Hepatocyte (in vitro differentiated cells): ENCODE measurements at regions not wholly inside any gene's neighbourhood (a gene's known extent, or its start where the extent isn't known, plus 50 kb on each side); places are given as distances from the start of the nearest gene placed in this dataset.

Experiments
- EZH2phosphoT487 ChIP-seq: fragments of 200-600 bp; sonication (generic); IDR thresholded peaks from one replicate; pipeline ENCODE4 v1.6.1; 2018; ENCODE audit warnings: antibody characterized with exemption, mild to moderate bottlenecking, low read depth, moderate library complexity; ENCODE audit not compliant: unreplicated experiment, severe bottlenecking
- TF ChIP-seq, protein P1 (sequence below): fragments of 200-600 bp; sonication (generic); IDR thresholded peaks from 2 replicates; pipeline ENCODE4 v1.5.1; 2016; ENCODE audit warnings: antibody characterized with exemption, mild to moderate bottlenecking; ENCODE audit not compliant: poor library complexity

DNA sequence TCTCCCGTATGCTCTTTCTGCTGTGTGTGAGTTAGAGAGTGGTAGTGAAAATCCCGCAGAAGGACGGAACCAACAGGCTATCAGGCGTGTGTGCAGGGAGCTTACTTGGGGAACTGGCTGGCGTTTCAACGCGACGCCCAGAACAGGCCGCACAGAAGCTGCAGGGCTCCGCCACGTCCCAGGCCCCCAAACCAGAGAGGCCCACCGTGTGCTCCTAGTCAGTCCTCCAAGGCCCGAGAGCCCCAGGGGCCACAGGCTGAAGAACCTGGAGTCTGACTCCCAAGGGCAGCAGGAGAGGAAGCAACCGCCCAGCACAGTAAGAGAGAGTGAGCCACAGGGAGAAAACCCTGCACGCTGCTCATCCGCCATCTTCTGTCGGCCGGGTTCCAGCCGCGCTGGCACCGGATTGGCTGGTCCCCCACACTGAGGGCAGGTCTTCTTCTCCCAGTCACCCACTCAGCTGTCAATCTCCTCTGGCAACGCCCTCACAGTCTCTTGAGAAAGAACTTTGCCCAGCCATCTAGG is 730.6 kb upstream of the VSTM2A start:
- TF ChIP-seq, protein P1, sequence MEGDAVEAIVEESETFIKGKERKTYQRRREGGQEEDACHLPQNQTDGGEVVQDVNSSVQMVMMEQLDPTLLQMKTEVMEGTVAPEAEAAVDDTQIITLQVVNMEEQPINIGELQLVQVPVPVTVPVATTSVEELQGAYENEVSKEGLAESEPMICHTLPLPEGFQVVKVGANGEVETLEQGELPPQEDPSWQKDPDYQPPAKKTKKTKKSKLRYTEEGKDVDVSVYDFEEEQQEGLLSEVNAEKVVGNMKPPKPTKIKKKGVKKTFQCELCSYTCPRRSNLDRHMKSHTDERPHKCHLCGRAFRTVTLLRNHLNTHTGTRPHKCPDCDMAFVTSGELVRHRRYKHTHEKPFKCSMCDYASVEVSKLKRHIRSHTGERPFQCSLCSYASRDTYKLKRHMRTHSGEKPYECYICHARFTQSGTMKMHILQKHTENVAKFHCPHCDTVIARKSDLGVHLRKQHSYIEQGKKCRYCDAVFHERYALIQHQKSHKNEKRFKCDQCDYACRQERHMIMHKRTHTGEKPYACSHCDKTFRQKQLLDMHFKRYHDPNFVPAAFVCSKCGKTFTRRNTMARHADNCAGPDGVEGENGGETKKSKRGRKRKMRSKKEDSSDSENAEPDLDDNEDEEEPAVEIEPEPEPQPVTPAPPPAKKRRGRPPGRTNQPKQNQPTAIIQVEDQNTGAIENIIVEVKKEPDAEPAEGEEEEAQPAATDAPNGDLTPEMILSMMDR = no peak
- TF ChIP-seq EZH2phosphoT487 = no peak
